ENCODE measurements at regions not wholly inside any gene's neighbourhood (a gene's known extent, or its start where the extent isn't known, plus 50 kb on each side); places are given as distances from the start of the nearest gene placed in this dataset.

DNA sequence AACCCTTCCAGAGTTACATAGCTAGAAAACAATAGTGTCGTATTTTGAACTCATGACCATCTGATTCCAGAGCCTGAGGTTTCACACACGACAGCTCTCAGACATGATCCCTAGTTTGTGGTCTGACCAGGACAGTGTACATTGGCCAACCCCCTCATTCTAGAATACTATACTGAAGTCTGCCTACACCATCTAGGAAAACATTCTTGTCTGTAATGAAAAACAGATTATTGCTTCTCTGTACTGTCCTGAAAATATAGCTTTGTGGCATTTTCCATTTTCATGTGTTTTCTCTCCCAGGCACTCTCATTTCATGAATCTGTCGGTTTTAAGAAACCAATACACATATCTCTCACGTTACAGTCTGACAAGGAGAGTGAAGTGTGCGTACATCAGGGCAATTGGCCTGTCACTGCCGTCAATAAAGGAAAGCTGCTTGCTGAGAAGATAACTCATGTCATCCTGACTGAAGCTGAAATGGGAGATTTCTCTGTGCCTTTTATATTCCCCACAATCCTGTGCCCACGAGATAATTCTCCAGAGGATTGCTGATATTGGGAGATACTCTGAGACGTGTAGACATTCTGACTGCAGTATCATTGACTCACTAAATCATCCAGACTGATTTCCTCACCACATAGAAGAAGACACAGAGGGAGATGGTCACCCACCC is 585.6 kb downstream of the PLPP3 start:
- Histone ChIP-seq H3K79me2 (ENCODE audit: insufficient read depth, low read length) (no peaks in the 10 kb centered on the region), H2BK5ac (ENCODE audit: insufficient read length, low read length) (no peak overlapping the region), H2AK5ac (ENCODE audit: insufficient read length, low read length) (no peak overlapping the region), H4K91ac (ENCODE audit: insufficient read length, low read depth, low read length) (no peak overlapping the region), H2BK20ac (ENCODE audit: low read depth, low read length, poor library complexity, severe bottlenecking) (no peak overlapping the region), H3K23me2 (ENCODE audit: insufficient read length, low read depth, low read length, poor library complexity, severe bottlenecking) (no peaks in the 10 kb centered on the region), H3K27ac (ENCODE audit: insufficient read length, low read depth, low read length) (no peak overlapping the region), H3K56ac (ENCODE audit: insufficient read length, low read depth, low read length) (no peak overlapping the region), H3K14ac (ENCODE audit: insufficient read depth, low read length) (no peak overlapping the region), H3K9ac (ENCODE audit: extremely low read depth, insufficient read length, low read length) (no peak overlapping the region), H3K4me1 (ENCODE audit: insufficient read depth, low read length) (no peaks in the 10 kb centered on the region), H3K4ac (ENCODE audit: low read depth, low read length) (no peak overlapping the region), H4K8ac (replicated peaks; ENCODE audit: insufficient read length, low read depth, low read length) (no peak overlapping the region), H3K18ac (ENCODE audit: insufficient read length, low read depth, low read length) (no peak overlapping the region), H2BK120ac (ENCODE audit: low read depth, low read length, poor library complexity, severe bottlenecking) (no peak overlapping the region), H3K9me3 (ENCODE audit: control insufficient read depth, low read depth, low read length) (no peaks in the 10 kb centered on the region), H2AFZ (ENCODE audit: low read length) (no peak overlapping the region), H2BK15ac (ENCODE audit: low read depth, low read length) (no peak overlapping the region), H4K5ac (ENCODE audit: insufficient read length, low read depth, low read length) (no peak overlapping the region), H4K20me1 (ENCODE audit: control insufficient read depth, insufficient read depth, insufficient read length) (no peaks in the 10 kb centered on the region), H2BK12ac (ENCODE audit: insufficient read length, low read depth, low read length) (no peak overlapping the region), H3K23ac (ENCODE audit: insufficient read length, low read depth, low read length) (no peak overlapping the region), H3T11ph (ENCODE audit: low read length) (no peak overlapping the region), H3K27me3 (ENCODE audit: insufficient read depth, low read length) (no peaks in the 10 kb centered on the region), H3K4me2 (ENCODE audit: insufficient read depth, insufficient read length, low read length) (no peak overlapping the region), H3K79me1 (ENCODE audit: insufficient read depth, low read depth, low read length, poor library complexity, severe bottlenecking) (no peaks in the 10 kb centered on the region)
- no CpG with 5 or more reads among the region's 8 CpGs for WGBS (ENCODE audit: extremely low coverage, insufficient read length, low lambda C conversion rate)
- DNase-seq: no peak
- TF ChIP-seq CTCF (conservative IDR thresholded peaks at IDR 0.05): no peak
- Mint-ChIP-seq H3K27ac (no peak overlapping the region), H3K4me1 (no peaks in the 10 kb centered on the region), H3K36me3 (ENCODE audit: insufficient read depth in 1 of 3, low read depth in 3 of 3) (peaks cover 2 to 14% (median 5%) of the 10 kb centered on the region in 3 experiments; a peak in 4 of 7 replicates), H3K9me3 (peaks cover 13% of the 10 kb centered on the region in 2 experiments), H3K4me3 (no peak overlapping the region), H3K27me3 (ENCODE audit: low read depth) (no peaks in the 10 kb centered on the region)

Measured in H9 (cell line).